Uterus (tissue), 3 donors: ENCODE measurements at regions not wholly inside any gene's neighbourhood (a gene's known extent, or its start where the extent isn't known, plus 50 kb on each side); places are given as distances from the start of the nearest gene placed in this dataset.

Experiments
- DNase-seq, 2 donors: peaks; one replicate each; pipeline ENCODE4 v3.0.0-alpha.2; 2019 to 2020
- H3K27ac ChIP-seq, 2 donors: fragments of 200-600 bp; sonication (generic); 1 replicate in 1 of 2; 2 replicates in 1 of 2; pipeline ENCODE4 v1.5.1; 2016 to 2018
- H3K27me3 ChIP-seq, 2 donors: fragments of 200-600 bp; sonication (generic); one replicate each; pipeline ENCODE4 v1.5.1; 2018 to 2019; ENCODE audit warnings: control low read depth in 1 of 2
- H3K36me3 ChIP-seq, 2 donors: fragments of 200-600 bp; sonication (generic); one replicate each; pipeline ENCODE4 v1.5.1; 2019; ENCODE audit warnings: control low read depth in 1 of 2
- H3K4me1 ChIP-seq, 2 donors: fragments of 200-600 bp; sonication (generic); one replicate each; pipeline ENCODE4 v1.5.1; 2018 to 2019; ENCODE audit warnings: control low read depth in 1 of 2
- H3K4me3 ChIP-seq, 2 donors: fragments of 200-600 bp; sonication (generic); 1 replicate in 1 of 2; 2 replicates in 1 of 2; pipeline ENCODE4 v1.5.1; 2018 to 2019; ENCODE audit warnings: mild to moderate bottlenecking in 1 of 2
- H3K9me3 ChIP-seq, 2 donors: fragments of 200-600 bp; sonication (generic); one replicate each; pipeline ENCODE4 v1.5.1; 2019; ENCODE audit warnings: control low read depth in 1 of 2
- CTCF ChIP-seq, 4 experiments: fragments of 200-600 bp in 2 of 4; fragments of 450-650 bp in 2 of 4; sonication (generic) in 2 of 4; IDR thresholded peaks; one replicate each; pipeline ENCODE4 v1.5.1; 2016 to 2019; ENCODE audit warnings: antibody characterized with exemption in 4 of 4, mild to moderate bottlenecking in 2 of 4, moderate library complexity in 1 of 4
- POLR2A ChIP-seq, 2 donors: fragments of 450-650 bp; IDR thresholded peaks; one replicate each; pipeline ENCODE4 v1.6.1; 2016; ENCODE audit warnings: antibody characterized with exemption in 2 of 2, mild to moderate bottlenecking in 1 of 2, moderate library complexity in 1 of 2
- intact Hi-C: fragments of 100-400 bp; cut with DNase I; formaldehyde crosslinking; loops from one replicate; pipeline ENCODE4 v1.15.1; 2023; ENCODE audit warnings: low total_unique reads
- donor health status: DM: yes; HTN: yes; CAD: no.

GRCh38 chr12:130216031-130216430 is 53.8 kb downstream of the FZD10 start:
- DNase-seq: no peak
- H3K27me3 ChIP-seq: no peaks in the 10 kb centered on the region
- TF ChIP-seq POLR2A (IDR thresholded peaks at IDR 0.05): no peak
- no peak for TF ChIP-seq CTCF (IDR thresholded peaks at IDR 0.05)
- H3K9me3 ChIP-seq: no peaks in the 10 kb centered on the region
- intact Hi-C loops: no loop called here
- no peaks in the 10 kb centered on the region for H3K4me1 ChIP-seq
- H3K4me3 ChIP-seq: no peak overlapping the region
- H3K36me3 ChIP-seq: no peaks in the 10 kb centered on the region
- no peak overlapping the region for H3K27ac ChIP-seq

DNA sequence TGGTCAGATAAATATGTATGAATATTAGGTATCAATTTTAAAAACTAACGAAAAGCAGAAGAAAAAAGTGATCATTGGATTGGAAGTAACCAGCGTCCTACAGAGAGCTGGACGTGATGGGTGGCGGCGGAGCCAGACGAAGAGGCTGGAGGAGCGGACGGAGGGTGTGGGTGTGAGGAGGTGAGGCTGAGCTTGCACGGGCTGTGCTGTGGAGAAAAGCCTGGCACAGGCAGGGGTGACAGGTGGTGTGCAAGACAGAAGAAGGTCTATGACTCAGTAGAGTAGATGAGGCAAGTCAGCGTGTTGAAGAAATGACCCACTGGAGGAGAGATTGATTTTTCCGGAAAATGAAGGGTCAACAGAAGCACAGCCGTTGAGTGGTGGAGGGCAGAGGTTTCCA is 56.4 kb downstream of the FZD10 start:
- H3K4me3 ChIP-seq: no peak overlapping the region
- no peaks in the 10 kb centered on the region for H3K9me3 ChIP-seq
- H3K27ac ChIP-seq: no peak overlapping the region
- intact Hi-C loops: no loop called here
- H3K4me1 ChIP-seq: no peaks in the 10 kb centered on the region
- no peaks in the 10 kb centered on the region for H3K27me3 ChIP-seq
- no peak for DNase-seq
- H3K36me3 ChIP-seq: no peaks in the 10 kb centered on the region
- TF ChIP-seq POLR2A (IDR thresholded peaks at IDR 0.05): no peak
- TF ChIP-seq CTCF (IDR thresholded peaks at IDR 0.05): no peak

GRCh38 chr12:130219929-130220705 is 57.9 kb downstream of the FZD10 start:
- intact Hi-C loops: no loop called here
- Histone ChIP-seq H3K9me3 (no peaks in the 10 kb centered on the region), H3K27ac (no peak overlapping the region), H3K4me1 (no peaks in the 10 kb centered on the region), H3K27me3 (no peaks in the 10 kb centered on the region), H3K36me3 (no peaks in the 10 kb centered on the region), H3K4me3 (no peak overlapping the region)
- TF ChIP-seq CTCF (IDR thresholded peaks at IDR 0.05): no peak
- no peak for TF ChIP-seq POLR2A (IDR thresholded peaks at IDR 0.05)
- DNase-seq: no peak

DNA sequence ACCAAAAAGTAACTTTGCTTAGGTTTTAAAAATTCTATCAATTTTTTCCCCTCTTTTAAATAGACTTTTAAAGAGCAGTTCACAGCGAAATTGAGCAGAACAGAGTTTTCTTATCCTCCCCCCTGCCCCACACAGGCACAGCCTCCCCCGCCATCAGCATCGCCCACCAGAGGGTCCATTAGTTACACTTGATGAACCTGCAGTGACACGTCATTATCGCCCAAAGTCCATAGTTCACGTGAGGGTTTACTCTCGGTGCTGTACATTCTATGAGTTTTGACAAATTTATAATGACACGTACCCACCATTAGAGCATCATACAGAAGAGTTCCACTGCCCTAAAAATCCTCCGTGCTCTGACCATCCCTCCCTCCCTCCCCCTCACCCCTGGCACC is 58.4 kb downstream of the FZD10 start:
- H3K4me3 ChIP-seq: no peak overlapping the region
- no peaks in the 10 kb centered on the region for H3K4me1 ChIP-seq
- no peak for TF ChIP-seq POLR2A (IDR thresholded peaks at IDR 0.05)
- no peak for TF ChIP-seq CTCF (IDR thresholded peaks at IDR 0.05)
- intact Hi-C loops: no loop called here
- no peak for DNase-seq
- H3K36me3 ChIP-seq: no peaks in the 10 kb centered on the region
- no peaks in the 10 kb centered on the region for H3K27me3 ChIP-seq
- H3K27ac ChIP-seq: no peak overlapping the region
- no peaks in the 10 kb centered on the region for H3K9me3 ChIP-seq

- intact Hi-C loops: no loop called here
- Histone ChIP-seq H3K9me3 (no peaks in the 10 kb centered on the region), H3K4me1 (no peaks in the 10 kb centered on the region), H3K4me3 (no peak overlapping the region), H3K36me3 (no peaks in the 10 kb centered on the region), H3K27me3 (no peaks in the 10 kb centered on the region), H3K27ac (no peak overlapping the region)
- no peak for DNase-seq
- TF ChIP-seq CTCF (IDR thresholded peaks at IDR 0.05): no peak
Measured at GRCh38 chr12:130222519-130223218, 60.4 kb downstream of the FZD10 start.
